Mucosa of descending colon (tissue), 3 donors: ENCODE measurements at regions not wholly inside any gene's neighbourhood (a gene's known extent, or its start where the extent isn't known, plus 50 kb on each side); places are given as distances from the start of the nearest gene placed in this dataset.

Source experiments
- ATAC-seq: fragments of 200-7000 bp; cut with Tn5 transposase; one replicate; pipeline ENCODE4 v1.9.1; 2020; ENCODE audit warnings: mild to moderate bottlenecking, moderate library complexity
- DNase-seq, 3 donors: peaks; one replicate each; pipeline ENCODE4 v3.0.0-alpha.2; 2020
- H3K36me3 ChIP-seq: fragments of 200-600 bp; one replicate; pipeline ENCODE4 v1.8.0; 2021; ENCODE audit warnings: low read depth, mild to moderate bottlenecking
- H3K4me1 ChIP-seq: fragments of 200-600 bp; one replicate; pipeline ENCODE4 v1.8.0; 2021; ENCODE audit warnings: low read depth, mild to moderate bottlenecking
- H3K4me3 ChIP-seq: fragments of 200-600 bp; one replicate; pipeline ENCODE4 v1.8.0; 2021; ENCODE audit warnings: mild to moderate bottlenecking
- H3K9me3 ChIP-seq: fragments of 200-600 bp; one replicate; pipeline ENCODE4 v1.8.0; 2021; ENCODE audit warnings: mild to moderate bottlenecking
- CTCF ChIP-seq: fragments of 200-600 bp; IDR thresholded peaks from one replicate; pipeline ENCODE4 v1.8.0; 2022; ENCODE audit warnings: antibody characterized with exemption, mild to moderate bottlenecking
- intact Hi-C, 2 donors: fragments of 100-400 bp; cut with DNase I in 1 of 2; cut with micrococcal nuclease in 1 of 2; formaldehyde crosslinking; loops; one replicate each; pipeline versions ENCODE4 v1.11.0 to v1.11.1; 2022; cut with DNase I, micrococcal nuclease
- donor health status: DM: no; HTN: no; CAD: no; lungs with moderate emphysema.
- donor health status: DM: no; HTN: no; CAD: no.
- donor health status: DM: no; HTN: yes; CAD: no.

- no peaks in the 10 kb centered on the region for H3K9me3 ChIP-seq
- H3K4me1 ChIP-seq, result no peaks in the 10 kb centered on the region
- intact Hi-C loops, result no loop called here
- DNase-seq, result no peak
- no peak for TF ChIP-seq CTCF
- H3K36me3 ChIP-seq, result no peaks in the 10 kb centered on the region
- ATAC-seq, result no peak
- no peak overlapping the region for H3K4me3 ChIP-seq
These were observed 214.0 kb downstream of the ATG4C start for GRCh38 chr1:62997884-62998283.

- H3K4me1 ChIP-seq, result no peaks in the 10 kb centered on the region
- H3K36me3 ChIP-seq, result no peaks in the 10 kb centered on the region
- no peak for ATAC-seq
- no peak for DNase-seq
- intact Hi-C loops, result no loop called here
- H3K4me3 ChIP-seq, result no peak overlapping the region
- H3K9me3 ChIP-seq, result no peaks in the 10 kb centered on the region
- TF ChIP-seq CTCF, result no peak
These were observed 215.1 kb downstream of the ATG4C start for GRCh38 chr1:62998845-62999649.

- H3K4me3 ChIP-seq, result no peak overlapping the region
- no peaks in the 10 kb centered on the region for H3K4me1 ChIP-seq
- intact Hi-C loops, result no loop called here
- no peaks in the 10 kb centered on the region for H3K36me3 ChIP-seq
- no peak for DNase-seq
- no peaks in the 10 kb centered on the region for H3K9me3 ChIP-seq
- no peak for ATAC-seq
- no peak for TF ChIP-seq CTCF
These were observed 216.6 kb downstream of the ATG4C start for GRCh38 chr1:63000508-63000907.

GRCh38 chr1:63004868-63005267 is 220.9 kb downstream of the ATG4C start:
- Histone ChIP-seq H3K4me1 (no peaks in the 10 kb centered on the region), H3K4me3 (no peak overlapping the region), H3K36me3 (no peaks in the 10 kb centered on the region), H3K9me3 (no peaks in the 10 kb centered on the region)
- ATAC-seq (no peak), DNase-seq (peak in 1 of 3 donors; percentile 6)
- intact Hi-C loops, result no loop called here
- TF ChIP-seq CTCF, result no peak

GRCh38 chr1:63005812-63006211 is 221.9 kb downstream of the ATG4C start:
- H3K4me3 ChIP-seq, result no peak overlapping the region
- no peaks in the 10 kb centered on the region for H3K4me1 ChIP-seq
- H3K36me3 ChIP-seq, result no peaks in the 10 kb centered on the region
- intact Hi-C loops, result no loop called here
- TF ChIP-seq CTCF, result no peak
- ATAC-seq (no peak), DNase-seq (no peak)
- no peaks in the 10 kb centered on the region for H3K9me3 ChIP-seq
